HG03378 (cell line): ENCODE measurements at regions not wholly inside any gene's neighbourhood (a gene's known extent, or its start where the extent isn't known, plus 50 kb on each side); places are given as distances from the start of the nearest gene placed in this dataset.
"Not testable (repeated sequence)": the region's sequence is repeated elsewhere in the genome, so short reads cannot be mapped to it uniquely, and the experiment has no call there.

Experiments used
- ATAC-seq: cut with Tn5 transposase; IDR thresholded peaks from one replicate; pipeline ENCODE4 v1.9.1; 2021; ENCODE audit warnings: mild to moderate bottlenecking, moderate library complexity; ENCODE audit not compliant: unreplicated experiment

DNA sequence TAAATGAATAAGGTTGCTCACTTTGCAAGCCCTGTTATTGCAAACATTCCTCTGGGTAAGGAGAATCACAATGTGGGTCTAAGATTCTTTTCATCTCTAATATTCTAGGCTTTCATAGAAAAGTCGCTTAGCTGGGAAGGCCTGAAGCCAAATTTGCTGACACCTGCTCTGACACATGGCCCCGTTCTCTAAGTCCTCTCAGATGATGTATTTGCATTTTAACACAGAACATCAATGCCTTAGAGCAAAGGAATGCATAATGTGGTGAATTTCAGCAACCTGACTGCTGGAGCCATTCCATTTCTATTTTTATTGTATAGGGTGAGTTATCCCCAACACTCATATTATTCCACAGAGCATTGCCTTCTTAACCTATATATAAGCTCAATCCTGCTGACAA, 682.1 kb upstream of the NRP1 start:
- no peak for ATAC-seq

DNA sequence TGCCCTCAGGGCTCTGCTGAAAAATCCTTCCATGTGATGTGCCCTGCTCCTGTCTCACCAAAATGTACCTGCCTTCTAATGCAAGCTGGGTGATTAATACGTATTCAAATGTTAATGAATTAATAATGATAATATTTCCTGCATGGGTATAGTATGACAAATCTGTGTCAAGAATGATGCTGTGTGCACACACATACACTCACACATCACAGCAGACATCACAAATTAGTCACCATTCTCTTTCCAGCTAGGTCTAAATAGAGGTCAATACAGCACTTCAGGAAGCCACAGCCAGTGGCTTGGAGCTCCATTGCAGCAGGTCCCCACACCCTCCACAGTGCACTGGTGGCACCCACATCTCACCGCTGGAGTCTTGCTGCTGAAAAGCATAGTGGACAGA, 681.2 kb upstream of the NRP1 start:
- ATAC-seq, result no peak

DNA sequence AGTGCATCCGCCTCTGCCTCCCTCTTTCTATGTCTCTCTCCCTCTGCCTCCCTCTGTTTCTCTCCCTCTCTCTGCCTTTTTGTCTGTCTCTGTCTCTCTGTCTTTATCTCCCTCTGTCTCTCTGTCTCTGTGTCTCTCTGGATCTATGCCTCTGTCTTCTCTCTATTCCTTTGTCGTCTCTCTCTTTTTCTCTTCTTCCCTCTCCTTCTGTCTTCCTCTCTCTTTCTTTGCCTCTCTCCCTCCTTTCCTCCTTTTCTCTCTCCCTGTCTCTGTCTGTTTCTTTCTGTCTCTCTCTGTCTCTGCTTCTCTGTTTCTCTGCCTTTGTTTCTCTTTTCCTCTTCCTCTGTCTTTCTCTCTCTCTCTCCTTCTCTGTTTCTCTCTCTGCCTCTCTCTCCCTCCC, 678.8 kb upstream of the NRP1 start:
- ATAC-seq, result no peak

DNA sequence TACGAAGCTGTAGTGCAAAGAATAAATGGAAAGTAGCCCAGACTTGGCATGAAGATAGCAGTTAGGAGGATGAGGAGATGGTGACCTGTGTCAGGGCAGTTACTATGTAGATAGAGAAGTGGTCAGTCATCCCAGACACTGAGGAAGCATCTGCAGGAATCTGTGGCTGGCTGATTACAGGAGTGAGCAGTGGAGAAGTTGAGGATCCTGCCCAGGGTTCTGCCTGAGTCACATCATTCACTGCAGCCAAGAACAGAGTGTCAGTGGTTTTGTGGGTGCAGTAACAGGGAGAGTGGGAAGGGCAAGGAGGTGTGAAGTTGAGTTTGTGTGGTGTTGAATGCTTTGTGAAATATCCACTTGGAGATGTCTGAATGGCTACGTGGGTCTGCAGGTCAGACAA, 676.4 kb upstream of the NRP1 start:
- no peak for ATAC-seq

DNA sequence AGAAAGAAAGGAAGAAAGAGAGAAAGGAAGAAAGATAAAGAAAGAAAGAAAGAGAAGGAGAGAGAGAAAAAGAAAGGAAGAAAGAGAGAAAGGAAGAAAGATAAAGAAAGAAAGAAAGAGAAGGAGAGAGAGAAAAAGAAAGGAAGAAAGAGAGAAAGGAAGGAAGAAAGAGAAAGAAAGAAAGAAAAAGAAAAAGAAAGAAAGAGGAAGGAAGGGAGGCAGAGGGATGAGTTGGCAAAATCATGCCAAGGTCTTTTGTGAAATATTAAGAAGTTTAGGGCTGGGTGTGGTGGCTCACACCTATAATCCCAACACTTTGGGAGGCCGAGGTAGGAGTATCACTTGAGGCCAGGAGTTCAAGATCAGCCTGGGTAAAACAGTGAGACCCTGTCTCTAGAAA, 675.8 kb upstream of the NRP1 start:
- ATAC-seq, result not testable (repeated sequence)

DNA sequence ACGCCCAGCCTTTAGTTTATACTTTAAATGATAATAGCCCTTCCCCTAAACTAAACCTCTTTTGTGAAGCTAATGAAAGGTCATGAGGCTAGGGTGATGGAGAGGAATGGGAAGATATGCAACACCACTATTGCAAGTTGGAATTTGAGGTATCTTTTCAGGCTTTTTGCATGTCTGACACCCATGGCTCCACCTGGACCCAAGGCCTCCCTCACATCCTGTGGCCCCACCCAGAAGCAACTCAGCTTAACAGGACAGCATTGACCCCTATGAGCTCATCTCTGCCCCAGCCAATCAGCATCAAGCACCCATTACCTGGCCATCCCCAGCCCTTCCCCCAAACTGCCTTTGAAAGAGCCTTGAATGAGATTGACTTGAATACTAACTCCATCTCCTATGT, 674.2 kb upstream of the NRP1 start:
- no peak for ATAC-seq

DNA sequence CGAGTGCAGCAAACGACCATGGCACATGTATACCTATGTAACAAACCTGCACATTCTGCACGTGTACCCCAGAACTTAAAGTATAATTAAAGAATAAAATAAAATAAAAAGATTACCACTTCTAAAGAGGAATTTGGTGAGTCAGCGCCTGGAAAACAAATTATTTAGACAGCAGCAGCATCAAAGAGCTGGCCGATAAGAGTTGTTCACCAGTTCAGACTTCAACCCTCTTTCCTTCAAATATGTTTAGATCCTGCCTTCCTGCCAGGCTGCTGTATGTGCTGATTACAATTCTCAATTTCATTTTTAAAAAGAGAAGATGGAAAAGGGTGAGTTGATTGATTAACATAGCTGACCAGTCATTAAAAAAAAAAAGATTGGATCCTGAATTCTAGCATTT, 672.0 kb upstream of the NRP1 start:
- ATAC-seq, result no peak

DNA sequence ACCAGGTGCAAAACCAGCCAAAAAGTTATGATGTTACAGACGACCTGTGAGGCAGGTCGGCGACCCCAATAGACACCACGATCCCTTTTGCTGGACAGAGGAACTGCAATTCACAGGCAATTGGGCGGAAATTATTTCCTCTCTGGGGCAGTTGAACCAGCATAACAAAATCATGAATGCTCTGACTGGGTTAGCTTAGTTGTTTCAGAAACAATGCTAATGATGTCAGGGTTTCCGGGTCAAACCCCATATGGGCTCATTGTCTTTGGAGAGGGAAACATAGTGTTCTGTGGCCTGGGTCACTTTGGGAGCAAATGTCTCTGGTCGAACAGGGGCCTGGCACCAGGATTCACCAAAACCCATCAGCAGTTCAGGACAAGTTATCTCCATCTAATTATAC, 669.1 kb upstream of the NRP1 start:
- ATAC-seq, result no peak

DNA sequence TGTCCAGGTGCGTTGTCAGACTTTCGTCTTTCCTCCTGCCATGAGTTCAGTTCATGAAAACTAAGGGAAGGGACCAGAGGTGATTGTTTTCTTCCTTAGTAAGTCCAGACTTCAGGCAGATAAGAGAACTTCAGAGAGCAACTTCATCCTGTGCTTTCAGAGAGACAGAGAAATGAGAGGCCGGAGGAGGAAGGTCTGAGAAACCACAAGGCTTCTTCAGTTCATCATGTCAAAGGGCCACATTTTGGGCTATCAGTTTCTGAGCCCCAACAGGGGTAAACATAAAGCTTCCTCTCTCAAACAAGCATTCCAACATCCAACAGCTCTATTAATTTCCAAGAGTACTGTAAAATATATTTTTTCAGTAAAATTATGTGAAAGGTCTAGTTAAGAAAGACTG, 668.4 kb upstream of the NRP1 start:
- no peak for ATAC-seq

DNA sequence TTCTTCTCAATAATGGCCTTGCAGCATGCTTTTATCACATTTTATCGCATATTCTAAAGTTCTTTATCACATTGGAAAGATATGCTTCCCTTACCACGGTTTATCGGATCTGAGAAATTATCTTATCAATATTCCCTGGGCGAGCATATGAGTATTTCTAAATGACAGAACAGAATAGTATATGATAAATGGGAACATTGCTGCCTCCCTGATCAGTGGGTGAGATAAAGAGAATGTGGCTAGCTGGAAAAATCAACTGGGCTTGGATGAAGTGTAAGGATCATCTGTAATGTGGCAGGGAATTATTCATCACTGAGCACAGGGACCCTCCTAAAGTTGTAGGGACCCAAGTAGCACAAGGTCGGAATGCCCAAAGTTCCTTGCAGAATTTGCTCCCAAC, 667.4 kb upstream of the NRP1 start:
- ATAC-seq, result no peak

DNA sequence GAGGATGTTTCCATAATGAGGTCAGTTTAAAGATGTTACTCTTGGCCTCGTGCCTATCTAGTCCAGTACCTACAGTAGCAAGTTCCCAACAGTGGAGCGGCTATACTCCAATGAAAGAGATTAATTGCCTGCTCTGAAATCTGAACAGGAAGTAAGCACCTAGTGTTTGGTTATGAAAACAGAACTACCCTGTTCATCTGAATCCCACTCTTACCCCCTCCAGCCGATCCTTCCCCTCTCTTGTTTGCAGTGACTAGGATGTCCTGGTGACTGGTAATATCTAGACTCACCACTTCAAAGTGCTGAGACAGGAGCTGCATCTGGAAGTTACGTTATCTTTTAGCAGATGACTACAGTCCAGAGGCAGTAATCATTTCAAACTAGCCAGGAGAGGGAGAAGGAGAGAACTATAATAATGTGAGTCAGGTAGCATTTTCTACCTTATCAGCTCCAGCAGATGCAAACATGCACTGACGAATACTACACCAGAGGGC, 666.7 kb upstream of the NRP1 start:
- ATAC-seq, result no peak

DNA sequence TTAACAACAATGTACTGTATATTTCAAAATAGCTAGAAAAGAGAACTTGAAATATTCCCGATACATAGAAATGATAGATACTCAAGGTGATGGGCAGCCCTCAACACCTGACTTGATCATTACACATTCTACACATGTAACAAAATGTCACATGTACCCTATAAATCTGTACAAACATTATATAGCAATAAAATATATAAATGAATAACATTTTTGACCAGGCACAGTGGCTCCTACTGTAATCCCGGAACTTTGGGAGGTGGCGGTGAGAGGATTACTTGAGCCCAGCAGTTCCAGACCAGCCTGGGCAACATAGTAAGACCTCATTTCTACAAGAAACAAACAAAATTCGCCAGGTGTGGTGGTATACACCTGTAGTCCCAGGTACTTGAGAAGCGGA, 659.5 kb upstream of the NRP1 start:
- no peak for ATAC-seq

DNA sequence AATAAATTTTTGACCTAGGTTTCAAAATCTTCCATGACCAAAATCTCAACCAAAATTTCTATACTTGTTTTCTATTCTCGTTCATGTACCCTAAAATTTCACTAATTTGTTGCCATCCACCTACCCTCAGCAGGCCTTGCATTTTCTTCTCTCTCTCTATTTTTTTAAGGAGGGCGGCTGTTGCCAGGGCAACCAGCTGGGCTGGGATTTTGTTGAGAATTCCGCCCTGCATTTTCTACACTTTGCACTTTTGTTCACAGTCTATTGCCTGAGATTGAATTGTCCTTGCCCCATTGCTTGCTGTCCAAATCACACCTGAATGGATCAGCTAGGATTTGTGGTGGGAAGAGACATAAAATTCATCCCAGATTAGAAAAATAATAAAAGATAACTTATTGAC, 657.5 kb upstream of the NRP1 start:
- ATAC-seq, result no peak

DNA sequence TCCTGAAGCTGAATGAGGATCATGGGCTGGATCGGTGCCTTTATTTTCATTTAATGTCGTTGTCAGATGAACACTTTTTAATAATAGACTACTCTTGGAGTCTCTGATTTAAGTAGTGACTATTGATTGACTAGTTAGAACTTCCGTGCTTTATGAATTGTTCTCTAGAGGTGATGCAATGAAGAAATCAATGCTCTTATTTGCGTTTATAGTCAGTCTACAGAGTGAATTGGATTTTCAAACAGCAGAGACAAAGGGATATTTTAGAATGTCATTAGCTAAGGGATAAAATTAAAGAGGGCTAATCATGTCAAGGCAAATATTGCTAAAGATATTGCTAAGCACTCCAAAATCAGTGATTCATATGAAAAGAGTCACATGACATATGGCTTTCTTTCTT, 652.0 kb upstream of the NRP1 start:
- no peak for ATAC-seq

DNA sequence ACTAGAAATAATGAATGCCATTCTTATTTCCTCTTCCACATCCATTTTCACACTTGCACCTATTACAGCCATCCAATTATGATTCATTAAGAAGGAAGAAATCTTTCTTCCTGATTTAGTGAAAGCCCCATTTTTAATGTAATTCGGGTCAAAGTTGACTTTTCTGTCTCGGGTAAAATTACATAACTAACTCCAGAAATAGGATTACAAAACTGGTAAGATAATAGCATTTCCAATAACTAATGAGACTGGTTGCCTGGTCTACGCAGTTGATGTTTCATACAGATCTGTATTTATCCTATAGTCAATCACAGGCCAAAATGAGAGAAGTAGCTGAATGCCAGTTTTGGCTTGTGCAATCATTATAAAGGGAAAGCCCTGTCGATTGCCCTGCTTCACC, 651.5 kb upstream of the NRP1 start:
- no peak for ATAC-seq

DNA sequence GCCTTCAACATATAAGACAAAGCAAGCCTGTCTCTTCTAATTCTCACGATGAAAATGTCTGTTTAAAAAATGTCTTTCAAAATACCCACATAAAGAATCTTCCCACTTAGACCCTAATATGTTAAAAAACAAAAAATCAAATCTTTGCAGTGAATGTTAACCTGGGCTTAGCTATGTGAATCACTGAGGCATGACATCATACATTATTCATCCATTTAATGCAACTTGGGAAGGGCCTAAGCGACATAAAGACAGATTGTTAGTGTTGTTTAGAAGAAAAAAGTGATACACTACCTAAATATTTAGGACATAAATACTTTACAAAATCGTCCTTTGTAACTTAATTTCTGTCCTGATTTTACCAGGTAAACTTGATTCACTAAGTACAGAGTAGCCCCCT, 648.5 kb upstream of the NRP1 start:
- no peak for ATAC-seq

DNA sequence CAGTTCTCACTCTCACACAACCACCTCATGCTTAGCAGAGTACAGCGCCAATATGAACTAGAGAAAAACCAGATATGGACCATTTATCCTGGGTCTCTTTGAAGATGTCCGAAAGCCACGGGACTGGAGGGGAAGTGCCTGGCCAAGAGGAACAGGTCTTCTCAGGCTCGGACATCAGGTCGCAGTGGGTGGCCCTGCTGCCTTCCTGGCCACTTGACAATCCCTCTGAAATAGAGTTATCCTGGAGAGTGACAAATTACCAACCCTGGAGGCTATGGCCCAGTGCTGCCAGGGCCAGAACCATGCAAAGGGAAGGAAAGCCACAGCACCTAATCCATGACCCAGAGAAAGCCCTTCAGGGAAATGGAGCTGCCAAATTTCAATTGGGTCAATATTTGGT, 646.8 kb upstream of the NRP1 start:
- no peak for ATAC-seq

DNA sequence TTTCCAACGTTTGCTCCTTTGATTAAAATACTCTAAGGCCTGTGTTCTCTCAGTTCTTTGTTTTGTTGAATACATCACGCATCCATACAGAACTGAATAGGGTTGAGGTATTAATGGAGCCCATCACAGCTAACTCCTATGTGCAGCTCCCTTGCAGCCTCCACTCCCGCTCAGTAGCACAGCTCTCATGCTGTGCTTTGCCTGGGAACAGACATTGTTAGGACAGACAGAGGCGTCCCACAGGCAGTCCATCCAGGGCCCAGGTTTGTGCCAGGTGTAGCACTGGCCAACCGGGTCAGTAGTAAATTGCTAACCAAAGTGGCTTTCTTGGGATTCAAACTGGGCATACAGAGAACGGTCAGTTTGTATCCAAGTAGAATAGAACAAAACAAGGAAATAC, 644.7 kb upstream of the NRP1 start:
- ATAC-seq, result no peak

DNA sequence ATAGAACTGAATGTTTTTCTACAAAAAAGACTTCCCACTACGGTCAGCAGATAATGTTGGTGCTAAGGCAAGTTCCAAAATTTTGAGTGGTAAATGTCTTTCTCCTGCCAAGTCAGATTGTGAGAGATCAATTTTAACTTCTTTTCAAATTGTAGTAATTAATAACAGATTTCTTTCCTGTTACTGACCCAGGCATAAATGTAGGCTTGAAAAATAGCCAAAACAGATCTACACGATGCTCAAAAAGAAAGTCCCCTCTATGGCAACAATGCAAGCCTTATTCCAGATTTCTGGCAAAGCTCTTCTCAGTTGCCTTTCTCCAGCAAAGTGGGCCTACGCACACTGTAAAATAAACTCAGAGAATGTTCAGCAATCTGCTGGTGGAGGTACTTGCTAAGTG, 641.0 kb upstream of the NRP1 start:
- ATAC-seq, result no peak

DNA sequence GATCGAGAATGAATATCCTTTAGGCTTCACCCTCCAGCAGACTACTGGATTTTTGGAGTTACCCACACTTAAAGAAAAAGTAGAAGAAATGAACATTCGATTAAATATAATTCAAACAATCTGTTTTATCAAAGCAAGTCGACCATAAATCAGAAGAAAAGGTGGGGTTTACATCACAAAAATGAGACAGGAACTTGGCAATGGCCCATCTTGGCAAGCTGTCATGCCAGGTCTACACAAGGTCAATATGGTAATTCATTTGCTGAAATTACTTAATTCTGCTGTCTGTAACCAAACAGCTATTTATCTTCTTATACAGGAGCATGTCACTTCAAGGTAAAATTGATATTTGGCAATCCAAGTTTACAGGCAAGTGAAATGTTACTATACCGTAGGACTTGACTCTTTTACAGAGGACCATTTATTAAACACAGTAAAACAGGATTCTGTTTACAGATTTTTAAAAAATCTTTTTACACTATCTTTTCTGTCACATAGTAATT, 640.6 kb upstream of the NRP1 start:
- no peak for ATAC-seq

DNA sequence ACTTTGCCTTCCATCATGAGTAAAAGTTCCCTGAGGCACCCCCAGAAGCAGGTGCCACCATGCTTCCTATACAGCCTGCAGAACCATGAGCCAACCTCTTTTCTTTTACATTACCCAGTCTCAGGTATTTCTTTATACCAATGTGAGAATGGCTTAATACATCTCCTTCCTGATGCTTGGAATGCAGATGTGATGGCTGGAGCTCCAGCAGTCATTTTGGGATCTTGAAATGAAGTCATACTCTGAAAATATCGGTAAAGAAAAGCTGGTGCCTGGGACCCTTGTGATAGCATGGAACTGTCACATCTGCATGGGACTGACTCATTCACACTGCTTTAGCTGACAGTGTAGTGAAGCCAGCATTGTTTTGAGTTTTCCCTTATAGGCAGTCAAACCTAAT, 634.5 kb upstream of the NRP1 start:
- no peak for ATAC-seq

DNA sequence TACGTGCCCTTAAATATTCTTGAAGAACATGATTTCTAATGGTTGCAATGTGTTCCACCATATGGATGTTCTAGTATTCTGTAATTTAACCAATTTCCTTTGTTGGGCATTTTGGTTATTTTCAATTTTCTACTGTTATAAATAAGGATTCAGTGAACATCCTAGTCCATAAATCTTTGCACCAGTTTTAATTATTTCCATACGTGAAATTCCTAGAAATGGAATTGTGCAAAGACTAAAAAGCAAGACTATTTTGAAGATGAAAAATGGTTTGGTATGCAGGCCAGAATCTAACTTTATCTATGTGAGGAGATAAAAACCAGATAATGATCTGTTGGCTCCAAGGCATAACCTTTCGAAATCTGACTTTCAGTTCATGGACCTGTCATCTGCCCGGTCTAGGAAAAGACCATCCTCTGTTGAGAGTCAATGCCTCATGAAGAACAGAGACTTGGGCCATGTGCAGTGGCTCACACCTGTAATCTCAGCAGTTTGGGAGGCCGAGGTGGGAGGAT, 633.2 kb upstream of the NRP1 start:
- no peak for ATAC-seq

DNA sequence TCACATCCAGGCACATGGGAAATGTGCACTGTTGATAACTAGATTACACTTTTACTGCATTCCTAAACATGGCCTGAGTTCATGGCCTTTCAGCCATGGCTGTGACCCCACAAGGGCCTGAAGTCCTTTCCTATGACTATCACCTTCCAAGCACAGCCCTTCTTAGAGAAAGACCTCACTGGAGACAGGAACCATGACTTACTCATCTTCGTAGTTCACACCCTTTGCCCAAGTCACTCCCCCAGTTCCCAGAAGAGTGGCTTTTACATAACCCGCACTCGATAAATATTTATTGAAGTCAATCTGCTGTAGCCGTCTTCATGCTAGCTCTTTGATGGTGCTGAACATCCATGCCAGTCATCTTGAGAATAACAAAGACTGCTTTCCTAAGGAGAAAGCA, 632.5 kb upstream of the NRP1 start:
- no peak for ATAC-seq
